C4-2B (cell line): ENCODE measurements at regions not wholly inside any gene's neighbourhood (a gene's known extent, or its start where the extent isn't known, plus 50 kb on each side); places are given as distances from the start of the nearest gene placed in this dataset.

Source experiments
- H3K27ac ChIP-seq: fragments of 450-650 bp; 2 replicates; pipeline ENCODE4 v1.5.1; 2017
- CTCF ChIP-seq: fragments of 450-650 bp; conservative IDR thresholded peaks from 2 replicates; pipeline ENCODE4 v1.5.1; 2017; ENCODE audit warnings: mild to moderate bottlenecking
- ZFX ChIP-seq: fragments of 450-650 bp; IDR thresholded peaks from 2 replicates; pipeline ENCODE4 v1.6.1; 2017

- H3K27ac ChIP-seq = no peak overlapping the region
- no peak for TF ChIP-seq ZFX
- no peak for TF ChIP-seq CTCF
Observed at GRCh38 chr13:72126424-72126823, 259.4 kb upstream of the DACH1 start.

- no peak overlapping the region for H3K27ac ChIP-seq
- TF ChIP-seq ZFX = no peak
- no peak for TF ChIP-seq CTCF
Observed at GRCh38 chr13:72125561-72125960, 258.6 kb upstream of the DACH1 start.

- TF ChIP-seq CTCF = no peak
- no peak for TF ChIP-seq ZFX
- H3K27ac ChIP-seq = no peak overlapping the region
Observed at GRCh38 chr13:72122661-72123255, 255.8 kb upstream of the DACH1 start.

GRCh38 chr13:72121466-72121865 is 254.5 kb upstream of the DACH1 start:
- H3K27ac ChIP-seq = no peak overlapping the region
- TF ChIP-seq CTCF = no peak

GRCh38 chr13:72120632-72121031 is 253.6 kb upstream of the DACH1 start:
- H3K27ac ChIP-seq = no peak overlapping the region
- TF ChIP-seq ZFX (no peak), CTCF (no peak)

GRCh38 chr13:72113931-72114330 is 246.9 kb upstream of the DACH1 start:
- no peak overlapping the region for H3K27ac ChIP-seq
- TF ChIP-seq CTCF = no peak
- no peak for TF ChIP-seq ZFX

GRCh38 chr13:72113076-72113475 is 246.1 kb upstream of the DACH1 start:
- H3K27ac ChIP-seq = no peak overlapping the region
- TF ChIP-seq ZFX (no peak), CTCF (no peak)
